ENCODE measurements at regions not wholly inside any gene's neighbourhood (a gene's known extent, or its start where the extent isn't known, plus 50 kb on each side); places are given as distances from the start of the nearest gene placed in this dataset.

DNA sequence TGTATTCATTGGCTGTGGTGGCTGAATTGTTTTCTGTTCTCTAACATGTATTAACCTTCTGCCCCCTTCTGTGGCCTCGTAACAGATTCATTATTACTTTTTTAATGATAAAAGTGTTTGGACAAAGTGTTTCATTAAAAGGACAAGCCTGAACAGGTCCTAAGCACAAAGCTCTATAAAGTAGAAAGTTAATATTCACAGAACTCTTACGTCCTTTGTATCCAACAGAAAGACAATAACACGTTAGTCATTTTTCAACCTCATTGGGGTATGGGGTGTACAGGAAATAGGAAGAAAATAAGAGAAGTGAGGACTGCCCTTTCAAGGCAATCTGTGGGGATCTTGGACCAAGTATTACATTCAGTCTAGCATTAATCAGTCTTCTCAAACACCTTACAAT is 105.5 kb upstream of the RGPD4 start:
- TF ChIP-seq MIER1 (IDR thresholded peaks at IDR 0.05; ENCODE audit: low read depth) (no peak), ZFP1 (CRISPR knock-in tag; IDR thresholded peaks at IDR 0.05) (no peak), KAT2B (IDR thresholded peaks at IDR 0.05; ENCODE audit: low read depth, low read length) (no peak), RFX7 (CRISPR knock-in tag; IDR thresholded peaks at IDR 0.05) (no peak), EZH2 (IDR thresholded peaks at IDR 0.05; ENCODE audit: borderline replicate concordance, low read depth, low read length) (no peak)
- TF ChIP-seq, protein P1, sequence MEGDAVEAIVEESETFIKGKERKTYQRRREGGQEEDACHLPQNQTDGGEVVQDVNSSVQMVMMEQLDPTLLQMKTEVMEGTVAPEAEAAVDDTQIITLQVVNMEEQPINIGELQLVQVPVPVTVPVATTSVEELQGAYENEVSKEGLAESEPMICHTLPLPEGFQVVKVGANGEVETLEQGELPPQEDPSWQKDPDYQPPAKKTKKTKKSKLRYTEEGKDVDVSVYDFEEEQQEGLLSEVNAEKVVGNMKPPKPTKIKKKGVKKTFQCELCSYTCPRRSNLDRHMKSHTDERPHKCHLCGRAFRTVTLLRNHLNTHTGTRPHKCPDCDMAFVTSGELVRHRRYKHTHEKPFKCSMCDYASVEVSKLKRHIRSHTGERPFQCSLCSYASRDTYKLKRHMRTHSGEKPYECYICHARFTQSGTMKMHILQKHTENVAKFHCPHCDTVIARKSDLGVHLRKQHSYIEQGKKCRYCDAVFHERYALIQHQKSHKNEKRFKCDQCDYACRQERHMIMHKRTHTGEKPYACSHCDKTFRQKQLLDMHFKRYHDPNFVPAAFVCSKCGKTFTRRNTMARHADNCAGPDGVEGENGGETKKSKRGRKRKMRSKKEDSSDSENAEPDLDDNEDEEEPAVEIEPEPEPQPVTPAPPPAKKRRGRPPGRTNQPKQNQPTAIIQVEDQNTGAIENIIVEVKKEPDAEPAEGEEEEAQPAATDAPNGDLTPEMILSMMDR (IDR thresholded peaks at IDR 0.05 in 2 of 3, conservative IDR thresholded peaks at IDR 0.05 in 1 of 3; ENCODE audit: insufficient read depth in 2 of 3, low read depth in 1 of 3, low read length in 3 of 3): no peak
- TF ChIP-seq, protein P2, sequence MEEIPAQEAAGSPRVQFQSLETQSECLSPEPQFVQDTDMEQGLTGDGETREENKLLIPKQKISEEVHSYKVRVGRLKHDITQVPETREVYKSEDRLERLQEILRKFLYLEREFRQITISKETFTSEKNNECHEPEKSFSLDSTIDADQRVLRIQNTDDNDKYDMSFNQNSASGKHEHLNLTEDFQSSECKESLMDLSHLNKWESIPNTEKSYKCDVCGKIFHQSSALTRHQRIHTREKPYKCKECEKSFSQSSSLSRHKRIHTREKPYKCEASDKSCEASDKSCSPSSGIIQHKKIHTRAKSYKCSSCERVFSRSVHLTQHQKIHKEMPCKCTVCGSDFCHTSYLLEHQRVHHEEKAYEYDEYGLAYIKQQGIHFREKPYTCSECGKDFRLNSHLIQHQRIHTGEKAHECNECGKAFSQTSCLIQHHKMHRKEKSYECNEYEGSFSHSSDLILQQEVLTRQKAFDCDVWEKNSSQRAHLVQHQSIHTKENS (CRISPR knock-in tag; IDR thresholded peaks at IDR 0.05): no peak

Data from K562 (cell line).